ENCODE measurements at regions not wholly inside any gene's neighbourhood (a gene's known extent, or its start where the extent isn't known, plus 50 kb on each side); places are given as distances from the start of the nearest gene placed in this dataset.

DNA sequence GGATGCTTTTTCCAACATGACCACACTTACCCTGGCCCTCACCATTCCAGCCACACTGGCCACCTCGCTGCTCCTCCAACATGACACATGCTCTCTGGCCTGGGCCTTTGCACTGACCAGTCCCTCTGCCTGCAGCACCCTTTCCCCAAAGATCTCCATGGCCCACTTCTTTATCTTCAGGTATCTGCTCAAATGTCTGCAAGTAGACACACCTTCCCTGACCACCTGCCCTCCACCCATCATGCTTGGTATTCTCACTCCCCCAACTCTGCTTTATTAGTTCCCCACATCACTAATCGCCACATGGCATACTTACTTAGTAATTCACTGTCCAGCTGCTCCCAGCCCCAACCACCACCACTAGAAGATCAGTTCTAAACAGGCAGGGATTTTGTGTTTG is 214.2 kb downstream of the BCL11A start:
- Mint-ChIP-seq H3K36me3 (no peaks in the 10 kb centered on the region), H3K9me3 (no peaks in the 10 kb centered on the region), H3K27ac (no peak overlapping the region)
- ATAC-seq (no peak), DNase-seq (ENCODE audit: low spot score in 2 of 2) (no peak)

DNA sequence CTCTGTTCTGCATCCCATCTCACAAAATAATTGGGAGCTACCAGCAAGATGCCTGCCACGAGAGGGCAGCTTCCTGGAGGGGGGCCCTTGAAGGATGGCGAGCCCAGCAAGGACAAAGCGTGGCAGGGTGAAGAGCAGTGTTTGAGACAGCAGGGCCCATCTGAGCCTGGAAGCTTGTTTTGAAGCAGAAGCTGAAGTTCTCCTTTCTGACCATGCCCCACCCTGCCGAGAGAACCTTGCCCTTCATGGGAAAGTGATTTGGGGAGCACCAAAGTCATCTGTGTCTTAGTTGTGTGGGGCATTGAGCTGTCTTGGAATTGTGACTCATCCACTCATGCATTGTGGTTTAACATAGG is 216.3 kb downstream of the BCL11A start:
- Mint-ChIP-seq H3K36me3 (no peaks in the 10 kb centered on the region), H3K27ac (no peak overlapping the region), H3K9me3 (peaks cover 0 to 4% of the 10 kb centered on the region in 2 donors)
- ATAC-seq (no peak), DNase-seq (ENCODE audit: low spot score in 2 of 2) (no peak)

DNA sequence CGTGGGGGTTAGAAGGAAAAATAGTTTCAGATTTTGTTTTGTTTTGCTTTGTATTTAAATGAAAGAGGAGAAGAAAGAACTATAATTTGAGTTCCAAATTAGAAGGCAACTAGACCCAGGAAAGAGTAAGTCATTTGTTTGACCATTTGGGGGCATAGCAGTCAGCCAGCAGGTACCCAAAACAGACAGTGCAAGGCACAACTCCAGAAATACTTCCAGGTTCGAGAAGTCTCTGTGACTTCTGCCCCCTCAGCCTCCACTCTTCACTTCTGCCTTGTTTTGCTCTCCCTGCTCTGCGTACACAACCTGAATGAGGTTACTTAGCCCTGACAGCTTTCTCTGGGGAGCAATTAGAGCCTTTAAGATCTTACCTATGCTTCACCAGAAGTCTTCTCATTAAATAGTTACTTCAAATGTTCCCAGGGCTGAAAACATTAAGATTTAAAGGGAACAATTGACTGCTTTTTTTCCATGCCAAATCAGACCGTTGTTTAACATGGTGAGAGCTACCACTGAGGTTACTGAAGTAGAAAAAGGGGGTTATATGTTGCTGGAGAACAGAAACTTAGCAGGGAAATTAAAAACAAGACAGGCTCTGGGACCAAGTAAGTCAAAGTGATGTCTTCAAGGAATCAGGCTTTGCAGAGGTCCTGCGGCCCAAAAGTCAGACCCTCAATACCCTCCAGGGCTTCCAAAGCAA is 216.9 kb downstream of the BCL11A start:
- peaks cover 0 to 4% of the 10 kb centered on the region in 2 donors for H3K9me3 Mint-ChIP-seq
- no peak overlapping the region for H3K27ac Mint-ChIP-seq
- ATAC-seq (no peak), DNase-seq (ENCODE audit: low spot score in 2 of 2) (no peak)
- H3K36me3 Mint-ChIP-seq = no peaks in the 10 kb centered on the region

DNA sequence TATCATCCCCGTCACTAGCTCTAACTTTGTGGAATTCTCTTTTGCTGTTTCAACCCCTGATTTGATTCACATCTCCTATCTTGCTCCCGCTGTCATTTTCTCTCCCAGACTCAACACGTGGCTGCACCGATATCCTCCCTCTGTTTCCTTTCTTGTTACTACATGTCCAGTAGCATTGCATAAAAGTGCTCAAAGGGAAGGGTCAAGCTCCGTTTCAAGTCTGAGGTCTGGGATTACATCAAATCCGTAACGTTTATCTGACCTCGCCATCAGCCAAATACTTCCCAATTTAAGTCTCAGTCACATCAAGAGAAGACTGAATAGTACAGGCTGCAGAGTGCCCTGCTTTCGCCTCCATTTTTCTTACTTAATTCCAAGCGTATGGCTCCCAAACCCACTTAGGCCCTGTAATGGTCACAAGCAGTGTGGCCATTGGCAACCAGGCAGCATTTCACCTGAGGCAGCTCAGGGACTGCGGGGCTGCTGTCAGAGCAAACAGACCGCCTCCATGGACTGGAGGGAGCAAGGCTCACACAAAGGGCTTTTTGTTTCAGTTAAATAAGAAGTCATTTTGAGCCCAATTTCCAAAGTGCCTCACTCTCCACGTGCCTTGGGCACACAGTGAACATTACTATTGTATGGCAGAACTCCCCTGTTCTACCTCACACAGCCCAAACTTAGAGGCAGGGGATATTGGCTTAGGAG is 217.8 kb downstream of the BCL11A start:
- Mint-ChIP-seq H3K9me3 (peaks cover 0 to 4% of the 10 kb centered on the region in 2 donors), H3K36me3 (no peaks in the 10 kb centered on the region), H3K27ac (no peak overlapping the region)
- DNase-seq (ENCODE audit: low spot score in 2 of 2) = no peak
- ATAC-seq = no peak

DNA sequence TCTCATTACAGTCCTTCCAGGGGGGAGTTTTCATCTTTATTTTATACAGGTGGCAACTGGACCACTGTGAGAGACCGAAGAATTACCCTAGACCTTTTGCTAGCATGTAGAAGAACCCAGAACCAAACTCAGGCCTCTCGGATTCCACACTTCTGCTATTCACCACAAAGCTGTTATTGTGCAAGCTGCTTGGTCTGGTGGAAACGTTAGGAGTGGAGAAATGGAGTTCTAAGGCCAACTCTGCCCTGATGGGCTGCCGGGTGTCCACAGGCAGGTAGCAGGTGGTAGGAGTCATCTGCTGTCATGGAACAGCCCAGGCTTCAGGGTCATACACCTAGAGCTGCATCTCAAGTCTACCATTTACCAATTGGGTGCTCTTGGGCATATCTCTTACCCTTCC is 218.8 kb downstream of the BCL11A start:
- no peaks in the 10 kb centered on the region for H3K36me3 Mint-ChIP-seq
- DNase-seq (ENCODE audit: low spot score in 2 of 2) (no peak), ATAC-seq (no peak)
- peaks cover 0 to 4% of the 10 kb centered on the region in 2 donors for H3K9me3 Mint-ChIP-seq
- H3K27ac Mint-ChIP-seq = no peak overlapping the region

DNA sequence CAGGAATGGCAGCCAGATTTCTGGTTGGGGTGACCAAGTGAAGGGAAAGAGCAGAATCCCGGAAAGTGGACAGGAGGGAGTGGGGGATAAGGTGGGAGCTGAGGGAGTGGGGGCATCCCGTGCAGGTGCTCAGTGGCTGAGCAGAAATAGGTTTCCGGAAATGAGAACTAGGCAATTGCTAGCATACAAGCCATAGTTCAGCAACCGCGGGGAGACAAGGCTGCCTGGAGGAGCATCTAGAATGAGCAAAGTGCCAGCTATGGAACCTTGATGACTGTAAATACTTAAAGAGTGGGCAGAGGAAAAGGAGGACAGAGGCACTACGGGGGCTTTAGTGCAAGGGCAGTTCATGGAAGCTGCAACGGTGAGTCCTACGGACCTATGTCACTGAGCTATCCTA is 220.2 kb downstream of the BCL11A start:
- Mint-ChIP-seq H3K27ac (no peak overlapping the region), H3K36me3 (no peaks in the 10 kb centered on the region), H3K9me3 (peaks cover 0 to 4% of the 10 kb centered on the region in 2 donors)
- no peak for ATAC-seq
- no peak for DNase-seq (ENCODE audit: low spot score in 2 of 2)

DNA sequence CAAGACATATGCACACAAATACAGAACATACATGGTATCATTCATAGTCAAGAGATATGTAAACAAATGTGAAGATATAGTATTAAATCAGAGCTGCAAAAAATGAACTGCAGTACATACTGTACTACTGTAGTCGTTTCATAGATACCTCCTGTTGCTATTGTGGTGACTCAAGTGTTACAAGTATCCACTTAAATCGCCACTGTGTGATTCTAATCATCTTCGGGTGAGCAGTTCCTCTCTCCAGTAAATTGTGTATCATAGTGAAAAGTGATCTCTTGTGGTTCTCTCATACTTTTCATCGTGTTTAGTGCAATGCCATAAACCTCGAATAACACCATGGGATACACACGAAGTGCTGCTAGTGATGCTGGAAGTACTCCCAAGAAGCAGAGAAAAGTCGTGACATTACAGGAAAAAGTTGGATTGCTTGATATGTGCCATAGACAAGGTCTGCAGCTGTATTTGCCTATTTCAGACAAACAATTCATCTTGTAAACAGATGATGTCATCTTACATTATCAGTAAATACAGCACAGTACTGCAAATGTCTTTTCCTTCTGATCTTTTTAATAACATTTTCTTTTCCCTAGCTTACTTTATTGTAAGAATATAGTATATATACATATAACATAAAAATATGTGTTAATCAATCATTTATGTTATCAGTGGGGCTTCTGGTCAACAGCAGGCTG is 222.2 kb downstream of the BCL11A start:
- peaks cover 3 to 7% of the 10 kb centered on the region in 2 donors for H3K9me3 Mint-ChIP-seq
- DNase-seq (ENCODE audit: low spot score in 2 of 2) (no peak), ATAC-seq (no peak)
- H3K36me3 Mint-ChIP-seq = no peaks in the 10 kb centered on the region
- H3K27ac Mint-ChIP-seq = no peak overlapping the region

DNA sequence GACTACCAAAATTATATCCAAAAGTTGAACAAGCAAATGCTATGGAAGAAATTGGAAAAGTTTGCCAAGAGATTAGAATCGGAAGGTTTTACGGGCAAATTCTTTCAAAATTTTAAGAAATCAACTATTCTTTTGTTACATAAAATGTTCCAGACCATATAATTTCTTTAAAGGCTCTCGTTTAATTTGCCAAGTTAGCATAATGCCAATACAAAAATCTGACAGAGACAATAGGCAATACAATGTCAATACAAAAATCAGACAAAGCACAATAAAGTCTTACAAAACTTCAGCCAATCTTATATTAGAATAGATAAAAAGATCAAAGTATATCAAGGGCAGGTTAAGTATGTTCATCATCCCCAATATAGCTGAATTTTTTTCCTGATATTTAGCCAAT is 224.2 kb downstream of the BCL11A start:
- no peak overlapping the region for H3K27ac Mint-ChIP-seq
- peaks cover 4 to 13% of the 10 kb centered on the region in 2 donors for H3K9me3 Mint-ChIP-seq
- no peak for DNase-seq (ENCODE audit: low spot score in 2 of 2)
- no peaks in the 10 kb centered on the region for H3K36me3 Mint-ChIP-seq
- no peak for ATAC-seq

DNA sequence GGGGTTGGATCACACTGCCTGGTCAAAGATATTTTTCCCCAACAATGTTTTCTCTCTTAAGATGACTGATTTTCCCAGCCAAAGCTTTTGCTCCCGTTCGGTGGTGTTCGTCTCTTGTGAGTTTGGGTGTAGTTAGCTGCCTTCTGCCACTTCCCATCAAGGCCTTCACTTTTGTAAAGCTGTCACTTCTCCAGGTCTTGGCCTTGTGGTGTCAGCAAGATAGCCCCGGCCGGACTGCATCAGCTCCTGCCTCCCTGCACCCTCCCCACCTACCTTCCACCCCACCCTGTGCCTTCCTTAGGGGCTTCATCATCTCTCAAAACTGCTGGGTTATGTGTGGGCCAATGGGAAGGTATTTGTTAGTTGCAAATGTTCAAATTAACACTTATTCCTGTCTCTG is 228.9 kb downstream of the BCL11A start:
- no peaks in the 10 kb centered on the region for H3K36me3 Mint-ChIP-seq
- DNase-seq (ENCODE audit: low spot score in 2 of 2) (no peak), ATAC-seq (no peak)
- H3K27ac Mint-ChIP-seq = no peak overlapping the region
- peaks cover 4 to 9% of the 10 kb centered on the region in 2 donors for H3K9me3 Mint-ChIP-seq

DNA sequence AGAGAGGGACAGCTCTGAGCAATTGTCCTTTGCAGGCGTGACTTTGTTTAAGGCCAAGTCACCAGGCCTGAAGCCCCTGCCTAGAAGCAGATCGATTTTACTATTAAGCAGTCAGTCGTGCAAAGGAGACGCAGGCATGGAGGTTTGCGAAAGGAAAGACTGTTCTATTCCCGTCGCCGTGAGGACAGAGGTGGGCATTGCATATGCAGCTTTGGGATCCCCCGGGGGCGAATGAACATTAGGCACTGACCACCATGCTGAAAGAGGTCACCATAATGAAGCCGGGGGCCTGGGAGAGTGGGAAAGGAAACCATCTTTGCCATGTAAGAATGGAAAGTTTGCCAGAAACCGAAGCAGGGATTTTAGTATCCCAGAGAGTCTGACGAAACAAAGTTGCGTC is 231.6 kb downstream of the BCL11A start:
- H3K9me3 Mint-ChIP-seq = peaks cover 4 to 9% of the 10 kb centered on the region in 2 donors
- no peaks in the 10 kb centered on the region for H3K36me3 Mint-ChIP-seq
- DNase-seq (ENCODE audit: low spot score in 2 of 2) (no peak), ATAC-seq (no peak)
- no peak overlapping the region for H3K27ac Mint-ChIP-seq

DNA sequence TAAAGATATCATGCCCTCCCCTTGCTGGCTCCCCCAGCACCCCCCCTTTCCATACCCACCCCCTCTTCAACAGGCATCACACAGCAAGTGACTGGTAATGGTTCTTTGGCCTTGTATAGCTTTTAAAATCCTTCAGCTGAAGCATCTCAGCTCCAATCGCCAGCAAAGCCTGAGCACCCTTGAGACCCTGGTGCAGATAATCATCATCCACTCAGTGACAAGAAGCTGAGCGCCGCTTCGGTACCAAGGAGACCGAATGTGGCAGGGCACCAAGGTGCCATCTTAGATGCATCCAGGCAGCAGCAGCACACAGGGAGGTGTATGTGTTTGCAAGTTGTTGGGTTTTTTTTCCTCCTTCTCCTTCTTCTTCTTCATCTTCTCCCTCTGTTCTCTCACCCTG is 232.7 kb downstream of the BCL11A start:
- ATAC-seq = no peak
- DNase-seq (ENCODE audit: low spot score in 2 of 2) = no peak
- Mint-ChIP-seq H3K9me3 (peaks cover 0 to 4% of the 10 kb centered on the region in 2 donors), H3K27ac (no peak overlapping the region), H3K36me3 (no peaks in the 10 kb centered on the region)

DNA sequence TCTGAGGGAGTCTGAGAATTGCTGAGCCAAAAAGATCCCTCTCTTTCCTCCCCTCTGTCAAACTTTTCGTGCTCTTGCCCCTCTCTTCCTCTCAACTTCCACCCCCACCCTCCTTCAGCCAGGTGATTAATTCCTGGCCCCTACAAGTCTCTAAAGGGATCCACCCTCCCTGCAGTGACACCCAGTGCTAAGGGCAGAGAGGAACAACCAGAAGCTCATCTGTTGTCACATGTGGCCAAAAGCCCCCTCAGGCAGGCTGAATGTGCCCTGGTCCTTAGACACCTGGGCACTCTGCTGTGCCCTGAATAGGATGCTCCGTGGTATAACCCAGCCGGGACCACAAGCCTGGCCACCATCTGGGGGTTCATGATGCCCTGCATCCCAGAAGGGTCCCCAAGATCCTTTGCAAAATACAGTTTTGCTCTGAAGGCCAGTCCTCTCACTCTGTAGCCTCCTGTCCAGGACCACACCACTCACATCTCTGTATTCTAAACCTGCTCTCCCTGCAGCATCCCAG is 234.4 kb downstream of the BCL11A start:
- Mint-ChIP-seq H3K27ac (no peak overlapping the region), H3K9me3 (no peaks in the 10 kb centered on the region), H3K36me3 (no peaks in the 10 kb centered on the region)
- no peak for ATAC-seq
- DNase-seq (ENCODE audit: low spot score in 2 of 2) = no peak

DNA sequence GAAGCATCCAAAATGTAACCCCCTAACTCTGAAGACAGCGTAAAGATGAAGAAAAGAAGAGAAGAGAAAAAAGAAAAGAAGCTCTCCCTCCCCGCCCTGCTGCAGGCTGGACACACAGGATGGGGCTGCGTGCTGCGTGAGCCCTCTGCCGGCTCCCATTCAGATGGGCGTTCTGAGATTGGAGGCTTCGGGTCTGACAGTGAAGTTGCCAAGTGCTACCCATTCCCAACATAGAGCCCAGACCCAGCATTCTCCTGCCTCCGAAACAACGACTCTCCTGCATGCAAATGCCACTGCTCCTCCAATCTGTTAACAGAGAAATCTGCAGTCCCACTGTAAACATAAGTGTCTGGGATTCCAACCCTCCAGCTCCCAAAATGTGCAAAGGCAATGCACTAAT is 234.9 kb downstream of the BCL11A start:
- Mint-ChIP-seq H3K9me3 (no peaks in the 10 kb centered on the region), H3K27ac (no peak overlapping the region), H3K36me3 (no peaks in the 10 kb centered on the region)
- DNase-seq (ENCODE audit: low spot score in 2 of 2) (no peak), ATAC-seq (no peak)

DNA sequence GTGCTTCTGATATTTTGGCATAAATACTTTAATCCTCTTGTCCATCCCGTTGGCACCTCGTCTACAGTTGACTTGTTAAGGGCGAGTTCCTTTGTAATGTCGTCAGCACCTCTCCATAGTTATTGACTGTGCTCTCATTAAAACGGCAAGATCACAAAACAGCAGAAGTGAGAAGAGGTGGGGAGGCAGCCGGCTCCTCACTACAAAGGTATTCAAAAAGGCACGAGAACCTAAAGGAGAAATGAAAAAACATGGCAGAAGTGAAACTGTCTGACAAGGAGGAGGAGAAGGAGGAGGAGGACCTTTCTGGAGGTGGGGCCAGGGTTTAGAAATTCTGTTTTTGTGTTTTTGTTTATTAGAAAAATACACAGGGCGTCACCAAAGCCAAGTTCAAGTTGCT is 235.6 kb downstream of the BCL11A start:
- no peaks in the 10 kb centered on the region for H3K36me3 Mint-ChIP-seq
- no peak for DNase-seq (ENCODE audit: low spot score in 2 of 2)
- no peak overlapping the region for H3K27ac Mint-ChIP-seq
- H3K9me3 Mint-ChIP-seq = no peaks in the 10 kb centered on the region
- ATAC-seq = no peak

DNA sequence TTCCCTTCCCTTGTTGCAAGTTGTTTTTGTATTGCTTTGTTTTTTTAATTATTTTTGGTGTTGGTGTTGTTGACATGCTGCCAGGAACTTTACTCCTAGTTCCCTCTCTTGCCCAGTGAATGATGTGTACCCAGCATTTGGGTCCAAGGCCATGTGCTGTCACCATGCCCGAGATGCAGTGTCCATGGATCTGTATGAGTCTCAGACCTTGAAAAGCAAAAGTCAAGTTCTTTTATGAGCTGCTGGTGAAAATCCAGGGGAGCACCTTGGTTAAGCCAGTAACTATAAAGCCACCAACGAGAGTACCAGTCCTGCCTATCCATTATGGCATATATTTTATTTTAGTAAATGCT is 236.4 kb downstream of the BCL11A start:
- Mint-ChIP-seq H3K27ac (no peak overlapping the region), H3K9me3 (no peaks in the 10 kb centered on the region), H3K36me3 (no peaks in the 10 kb centered on the region)
- ATAC-seq = no peak
- DNase-seq (ENCODE audit: low spot score in 2 of 2) = no peak

DNA sequence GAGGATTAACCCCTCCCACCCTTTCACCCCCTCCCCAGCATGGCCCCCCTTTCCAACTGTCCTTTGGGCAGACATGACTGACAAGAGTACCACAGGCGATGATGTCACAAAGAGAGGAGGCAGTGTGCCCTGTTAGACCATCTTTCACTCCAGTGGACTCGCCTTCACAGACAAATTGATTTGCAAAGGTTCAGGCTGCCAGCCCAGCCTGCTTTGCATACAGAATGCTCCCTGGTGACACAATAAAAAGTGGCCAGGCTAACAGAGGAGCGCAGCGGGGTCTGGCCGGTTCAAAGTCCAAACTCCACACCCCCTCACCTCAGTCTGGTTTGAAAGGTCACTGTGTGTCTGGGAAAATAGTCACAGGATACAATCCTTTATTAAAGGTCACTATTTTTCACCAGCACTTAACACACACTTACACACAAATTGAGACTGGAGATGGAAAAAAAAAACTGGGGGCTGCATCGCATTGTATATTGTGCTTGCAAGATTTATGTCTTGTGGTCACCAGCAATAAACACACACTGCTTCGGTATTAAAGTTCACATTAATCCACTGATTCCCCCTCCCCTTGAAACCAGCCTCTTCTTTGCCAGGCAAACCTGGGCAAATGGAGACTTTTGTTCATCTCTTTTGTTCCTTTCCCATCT is 236.9 kb downstream of the BCL11A start:
- Mint-ChIP-seq H3K9me3 (no peaks in the 10 kb centered on the region), H3K36me3 (no peaks in the 10 kb centered on the region), H3K27ac (no peak overlapping the region)
- no peak for ATAC-seq
- DNase-seq (ENCODE audit: low spot score in 2 of 2) = no peak

DNA sequence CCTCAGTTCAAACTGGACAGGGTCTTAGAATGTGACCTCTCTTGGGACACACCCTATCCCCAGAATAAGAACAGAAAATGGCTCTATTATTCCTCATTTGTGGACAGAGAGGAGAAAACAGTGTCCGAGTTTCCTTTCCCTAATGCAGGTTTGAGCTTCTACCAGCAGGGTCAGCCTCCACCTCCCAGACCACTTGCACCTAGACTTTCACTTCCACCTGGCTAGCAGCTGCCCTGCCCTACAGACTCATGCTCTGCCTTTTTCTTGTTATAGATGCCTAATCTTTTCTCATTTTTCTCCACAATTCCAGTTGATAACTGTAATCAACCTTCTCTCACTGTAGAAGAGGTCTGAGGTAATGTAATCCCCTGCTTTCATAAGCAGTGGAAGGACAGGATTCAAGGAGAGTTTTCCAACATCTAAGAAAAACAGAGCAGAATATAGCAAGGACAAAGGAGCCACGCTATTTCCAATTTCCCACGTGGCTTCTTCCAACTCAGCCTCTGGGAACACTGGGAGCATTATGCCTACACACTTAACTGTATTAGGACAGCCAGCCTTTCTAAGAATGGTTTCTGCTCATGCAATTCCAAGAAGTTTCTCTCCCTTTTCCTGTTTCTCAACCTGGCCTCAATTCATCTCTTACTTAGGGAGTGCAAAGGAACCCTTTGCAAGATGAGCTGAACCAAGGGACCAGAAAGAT is 239.8 kb downstream of the BCL11A start:
- no peaks in the 10 kb centered on the region for H3K9me3 Mint-ChIP-seq
- H3K36me3 Mint-ChIP-seq = no peaks in the 10 kb centered on the region
- no peak overlapping the region for H3K27ac Mint-ChIP-seq
- no peak for ATAC-seq
- no peak for DNase-seq (ENCODE audit: low spot score in 2 of 2)
